ENCODE measurements at regions not wholly inside any gene's neighbourhood (a gene's known extent, or its start where the extent isn't known, plus 50 kb on each side); places are given as distances from the start of the nearest gene placed in this dataset.

DNA sequence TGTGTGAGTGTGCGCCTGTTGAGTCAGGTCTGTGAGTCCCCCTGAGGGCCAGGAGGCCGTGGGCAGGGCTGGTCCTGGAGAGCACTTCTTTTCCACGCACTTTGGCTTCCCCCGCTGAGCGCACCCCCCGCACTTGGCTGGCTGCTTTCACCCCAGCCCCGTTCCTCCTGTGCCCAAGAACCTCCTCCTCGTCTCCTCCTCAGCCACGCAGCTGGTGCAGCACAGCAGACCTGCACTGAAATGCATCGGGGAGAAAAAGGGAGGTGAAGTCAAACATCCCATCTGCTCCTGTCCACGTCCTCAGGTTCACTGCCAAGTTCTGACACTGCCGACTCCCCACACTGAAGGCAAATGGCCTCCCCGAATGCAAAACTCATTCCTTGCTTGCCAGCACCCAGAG is 362.7 kb upstream of the SFSWAP start:
- no peak for DNase-seq (ENCODE audit: low spot score in 2 of 2)
- no peak for FAIRE-seq

DNA sequence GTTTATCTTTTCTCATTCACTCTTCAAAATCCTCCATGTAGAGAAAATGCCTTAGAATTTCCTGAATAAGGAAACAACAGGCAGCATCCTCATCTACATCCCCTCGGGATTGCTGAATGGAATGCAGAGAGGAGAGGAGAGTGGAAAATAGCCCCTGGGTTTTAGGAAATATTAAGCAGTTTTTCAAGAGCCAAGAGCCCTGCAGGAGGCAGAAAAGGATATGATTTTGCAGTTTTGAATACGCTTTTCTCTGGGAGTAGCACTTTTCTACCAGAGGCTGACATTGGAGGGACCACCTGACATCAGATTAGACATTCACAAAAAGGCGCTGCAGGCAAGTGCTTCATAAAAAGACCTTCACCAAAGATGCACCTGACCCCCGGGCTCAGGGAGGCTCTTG is 362.2 kb upstream of the SFSWAP start:
- FAIRE-seq (no peak), DNase-seq (ENCODE audit: low spot score in 2 of 2) (no peak)

DNA sequence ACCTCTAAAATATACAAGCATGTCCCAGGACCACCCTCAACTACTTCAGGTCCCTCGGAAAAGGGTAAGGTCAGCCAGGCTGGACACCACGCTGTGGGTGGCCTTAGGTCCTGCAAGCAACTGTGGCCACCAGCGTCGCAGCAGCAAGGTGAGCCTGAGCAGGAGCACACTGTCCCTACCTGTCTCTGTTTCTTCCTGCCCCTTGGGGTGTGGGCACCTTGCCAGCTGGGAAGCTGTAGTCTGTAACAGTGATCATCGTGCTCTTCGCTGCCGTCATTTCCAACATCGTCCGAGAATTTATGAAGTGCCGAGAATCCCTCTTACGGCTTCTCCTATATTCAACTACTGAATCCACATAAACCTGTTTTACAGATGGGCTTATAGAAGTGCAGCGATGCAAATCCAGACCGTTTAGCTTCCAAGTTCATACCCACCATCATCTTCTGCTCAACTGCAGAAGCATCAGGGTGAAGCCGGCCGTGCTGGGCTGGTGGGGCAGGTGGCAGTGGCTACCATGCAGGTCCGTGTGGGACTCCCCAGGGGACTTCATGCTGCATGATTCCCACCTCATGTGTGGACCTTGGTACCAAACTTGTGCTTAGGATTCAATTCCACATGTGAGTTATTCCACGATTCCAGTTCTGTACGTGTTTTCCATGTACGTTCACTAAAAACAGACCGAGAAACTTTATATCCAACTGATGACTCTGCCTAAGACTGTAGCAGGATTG is 361.3 kb upstream of the SFSWAP start:
- DNase-seq (ENCODE audit: low spot score in 2 of 2) (no peak), FAIRE-seq (no peak)

DNA sequence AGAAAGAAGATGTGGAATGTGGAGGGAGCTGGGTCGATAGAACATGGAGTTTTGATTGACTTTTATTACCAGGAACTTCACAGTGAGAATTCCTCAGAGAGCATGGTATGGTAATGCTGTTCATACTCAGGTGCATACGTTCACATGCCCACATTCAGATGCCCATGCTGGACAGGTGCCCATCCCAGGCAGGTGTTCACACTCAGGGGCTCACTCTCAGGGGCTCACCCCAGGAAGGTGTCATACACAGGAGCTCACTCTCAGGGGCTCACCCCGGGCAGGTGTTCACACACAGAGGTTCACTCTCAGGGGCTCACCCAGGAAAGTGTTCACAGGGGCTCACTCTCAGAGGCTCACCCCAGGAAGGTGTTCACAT is 360.0 kb upstream of the SFSWAP start:
- DNase-seq (ENCODE audit: low spot score in 2 of 2) (no peak), FAIRE-seq (no peak)

DNA sequence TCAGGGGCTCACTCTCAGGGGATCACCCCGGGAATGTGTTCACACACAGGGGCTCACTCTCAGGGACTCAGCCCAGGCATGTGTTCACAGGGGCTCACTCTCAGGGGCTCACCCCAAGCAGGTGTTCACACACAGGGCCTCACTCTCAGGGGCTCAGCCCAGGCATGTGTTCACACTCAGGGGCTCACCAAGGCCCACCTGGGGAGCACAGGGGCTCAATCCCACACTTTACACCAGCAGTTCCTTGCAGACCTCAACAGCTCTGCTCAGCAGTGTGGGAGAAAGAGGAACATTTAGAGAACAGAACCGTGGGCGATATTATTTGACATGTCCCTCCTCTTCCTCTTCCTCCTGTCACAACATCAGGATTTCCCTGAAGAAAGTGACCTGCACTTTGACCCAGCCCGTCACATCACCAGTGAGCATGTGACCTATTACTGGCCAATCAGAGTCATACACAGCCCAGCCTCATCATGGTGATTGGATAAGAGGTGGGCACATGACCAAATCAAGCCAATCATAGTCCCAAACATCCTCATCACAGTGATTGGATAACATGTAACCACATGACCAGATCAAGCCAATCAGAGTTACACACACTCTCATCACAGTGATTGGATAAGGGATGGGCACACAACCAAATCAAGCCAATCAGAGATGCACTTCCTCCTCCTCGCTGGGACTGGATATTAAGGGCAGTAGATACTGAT is 359.4 kb upstream of the SFSWAP start:
- FAIRE-seq (no peak), DNase-seq (ENCODE audit: low spot score in 2 of 2) (no peak)

DNA sequence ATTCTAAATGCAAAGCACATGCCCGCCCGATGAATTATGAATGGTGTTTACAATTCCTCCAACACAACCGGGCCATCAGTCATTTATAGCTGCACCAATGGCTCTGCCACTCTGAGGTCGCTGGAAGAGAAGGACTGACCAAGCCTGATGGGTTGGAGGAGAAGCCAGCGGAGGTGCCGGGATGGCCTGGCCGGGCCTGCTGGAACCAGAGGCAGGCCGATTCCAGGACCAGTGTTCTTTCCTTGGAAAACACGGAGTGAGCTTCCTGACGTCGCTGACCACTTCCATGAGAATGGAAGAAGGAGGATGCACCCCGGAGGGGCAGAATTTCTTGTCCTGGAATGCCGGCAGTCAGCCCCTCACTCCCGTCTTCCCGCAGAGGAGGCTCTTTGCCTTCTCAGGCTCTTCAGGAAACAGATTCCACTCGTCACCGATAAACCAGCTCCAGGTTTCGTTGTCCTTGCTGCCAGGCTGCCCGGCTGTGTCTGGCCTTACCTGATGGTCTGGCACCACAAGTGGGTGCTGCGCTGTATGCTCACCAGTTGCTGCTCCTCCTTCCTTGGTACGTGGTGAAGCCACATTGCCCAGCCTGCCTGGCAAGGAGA is 358.5 kb upstream of the SFSWAP start:
- DNase-seq (ENCODE audit: low spot score in 2 of 2) (no peak), FAIRE-seq (no peak)

DNA sequence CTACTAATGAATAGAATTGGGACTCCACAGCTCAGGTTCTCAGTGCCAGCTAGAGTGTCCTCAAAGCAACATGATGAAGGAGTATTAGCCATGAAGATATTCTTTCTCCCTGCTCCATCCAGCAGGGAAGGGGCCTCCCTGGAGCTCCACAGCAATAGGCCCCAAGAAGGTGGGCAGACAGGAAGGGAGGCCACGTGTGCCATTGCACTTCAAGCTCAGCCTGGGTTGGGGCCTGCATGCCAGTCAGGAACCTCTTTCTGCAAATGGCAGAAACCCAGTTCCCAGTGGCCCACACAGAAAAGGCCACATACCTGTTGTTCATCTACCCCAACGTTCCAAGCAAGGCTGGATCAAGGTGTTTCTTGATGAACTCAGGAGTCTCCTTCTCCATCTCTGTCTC is 357.5 kb upstream of the SFSWAP start:
- FAIRE-seq (no peak), DNase-seq (ENCODE audit: low spot score in 2 of 2) (no peak)

DNA sequence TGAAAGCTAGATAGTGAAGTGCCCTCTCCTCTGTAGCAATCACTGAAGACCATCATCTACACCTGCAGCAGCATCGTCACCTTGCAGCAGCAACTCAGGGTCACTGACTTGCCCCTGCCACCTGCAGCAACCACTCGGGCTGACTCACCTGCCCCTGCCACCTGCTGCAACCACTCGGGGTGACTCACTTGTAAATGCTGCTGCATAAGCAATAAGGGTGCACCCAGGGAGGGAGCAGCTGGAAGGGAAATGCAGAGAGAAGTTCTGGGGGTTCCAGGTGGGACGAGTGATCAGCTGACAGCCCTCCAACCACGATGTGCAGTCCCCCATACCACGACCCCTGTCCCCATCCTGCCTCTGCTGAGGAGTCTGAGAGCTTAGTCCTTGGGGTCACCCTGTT is 357.1 kb upstream of the SFSWAP start:
- DNase-seq (ENCODE audit: low spot score in 2 of 2) (no peak), FAIRE-seq (no peak)

DNA sequence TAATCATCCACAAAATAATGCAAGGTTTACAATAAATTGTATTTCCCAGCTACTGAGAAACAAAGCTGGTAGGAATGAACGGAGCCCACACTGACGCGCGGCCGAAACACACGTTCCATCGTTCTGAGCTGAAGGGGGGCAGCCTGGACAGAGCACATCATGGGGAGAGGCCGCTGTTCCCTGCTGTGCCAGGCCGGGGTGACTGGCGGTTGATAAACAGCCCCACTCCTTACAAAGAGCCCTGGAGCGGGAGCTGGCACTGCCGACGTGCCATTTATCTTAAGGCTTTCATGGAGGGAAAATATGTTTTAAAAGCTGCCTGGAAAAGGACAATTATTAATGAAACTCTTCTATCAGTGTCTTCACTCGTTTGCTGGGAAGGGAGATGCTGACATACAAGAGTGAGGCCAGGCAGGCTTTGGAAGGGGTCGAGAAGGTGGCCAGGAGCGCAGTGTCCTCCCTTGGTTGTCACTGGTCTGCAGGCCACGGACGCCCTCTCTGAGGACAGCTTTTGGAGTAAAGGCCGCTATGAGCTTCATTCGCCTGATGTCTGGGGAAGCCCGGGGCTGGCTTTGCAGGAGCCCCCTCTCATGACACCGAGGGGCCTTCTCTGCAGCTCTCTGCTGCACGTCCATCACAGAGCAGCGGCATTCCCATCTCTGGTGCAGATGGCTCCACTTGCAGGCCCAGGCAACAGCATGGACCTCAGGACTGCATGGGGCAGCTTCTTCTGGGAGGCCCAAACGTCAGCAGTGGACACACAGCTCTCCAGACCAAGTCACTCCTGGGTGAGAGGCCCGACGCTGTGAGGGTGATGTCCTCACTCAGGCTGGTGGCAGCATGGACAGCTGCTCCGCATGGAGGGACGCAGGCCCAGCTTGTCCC is 355.3 kb upstream of the SFSWAP start:
- no peak for DNase-seq (ENCODE audit: low spot score in 2 of 2)

DNA sequence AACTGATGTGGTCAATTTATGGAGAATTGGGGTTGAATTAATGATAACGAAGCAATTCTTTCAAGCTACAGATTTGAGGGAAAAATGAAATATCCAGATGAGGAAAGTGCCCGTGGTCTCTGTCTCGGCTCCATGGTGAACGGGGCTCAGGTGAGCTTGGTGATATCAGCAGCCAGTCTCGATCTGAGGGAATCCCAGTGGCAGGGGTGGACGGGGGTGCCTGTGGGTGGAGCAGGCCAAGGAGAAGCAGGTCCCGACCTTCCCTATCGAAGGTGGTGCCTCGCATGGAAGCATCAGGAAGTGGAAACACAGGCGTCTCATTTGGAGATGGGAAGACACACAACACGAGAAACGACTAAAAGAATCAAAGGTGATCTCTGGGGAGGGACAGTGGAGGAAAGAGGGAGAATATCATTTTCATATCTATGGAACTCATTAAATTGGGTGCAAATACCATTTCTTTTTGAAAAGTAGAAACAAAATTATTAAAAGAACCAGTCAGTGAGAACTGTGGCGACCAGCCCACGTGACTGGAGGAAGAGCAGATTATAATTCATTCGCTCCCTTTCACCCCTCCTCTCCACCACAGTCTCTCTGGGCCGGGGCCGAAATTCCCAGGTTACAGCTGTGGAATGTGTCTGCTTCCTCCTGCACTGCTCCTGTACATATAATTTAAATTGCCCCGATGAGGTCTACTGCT is 354.3 kb upstream of the SFSWAP start:
- FAIRE-seq = no peak
- no peak for DNase-seq (ENCODE audit: low spot score in 2 of 2)

More for the DNA sequence above, 355.3 kb upstream of the SFSWAP start:
- no peak for FAIRE-seq

DNA sequence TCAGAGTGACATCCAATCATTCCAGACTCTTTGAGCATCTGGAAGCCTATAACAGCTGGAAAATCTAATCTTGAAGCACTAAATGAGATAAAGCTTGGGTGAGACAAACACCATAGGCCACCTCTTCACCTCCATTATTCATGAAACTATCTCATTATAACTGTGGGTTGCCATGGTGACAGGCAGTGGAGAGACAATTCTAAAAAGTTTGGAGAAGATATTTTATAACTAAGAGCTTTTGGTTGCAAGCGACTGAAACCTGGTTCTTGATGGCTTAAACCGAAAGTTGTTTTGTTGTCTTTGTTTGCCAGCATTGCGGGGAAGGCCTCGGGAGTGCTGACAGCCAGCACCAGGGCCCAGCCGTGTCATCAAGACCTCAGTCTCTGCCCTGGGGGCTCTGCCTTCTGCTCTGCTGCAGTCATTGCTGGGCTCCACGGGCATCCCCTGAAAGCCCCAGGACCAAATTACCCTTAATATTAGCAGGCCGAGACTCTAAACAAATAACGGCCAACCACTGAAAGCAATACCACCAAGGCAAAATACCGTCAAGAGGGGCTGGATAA is 353.6 kb upstream of the SFSWAP start:
- DNase-seq (ENCODE audit: low spot score in 2 of 2) (no peak), FAIRE-seq (no peak)

DNA sequence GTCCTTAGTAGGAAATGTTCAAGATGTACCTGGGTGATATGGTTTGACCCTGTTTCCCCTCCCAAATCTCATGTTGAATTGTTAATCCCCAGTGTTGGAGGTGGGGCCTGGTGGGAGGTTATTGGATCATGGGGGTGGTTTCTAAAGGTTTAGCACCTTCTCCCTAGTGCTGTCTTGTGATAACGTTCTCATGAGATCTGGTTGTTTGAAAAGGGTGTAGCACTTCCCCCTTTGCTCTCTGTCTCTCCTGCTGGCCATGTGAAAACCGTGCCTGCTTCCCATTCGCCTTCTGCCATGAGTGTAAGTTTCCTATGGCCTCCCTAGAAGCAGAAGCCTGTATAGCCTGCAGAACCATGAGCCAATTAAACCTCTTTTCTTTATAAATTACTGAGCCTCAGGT is 353.0 kb upstream of the SFSWAP start:
- DNase-seq (ENCODE audit: low spot score in 2 of 2) (no peak), FAIRE-seq (no peak)

DNA sequence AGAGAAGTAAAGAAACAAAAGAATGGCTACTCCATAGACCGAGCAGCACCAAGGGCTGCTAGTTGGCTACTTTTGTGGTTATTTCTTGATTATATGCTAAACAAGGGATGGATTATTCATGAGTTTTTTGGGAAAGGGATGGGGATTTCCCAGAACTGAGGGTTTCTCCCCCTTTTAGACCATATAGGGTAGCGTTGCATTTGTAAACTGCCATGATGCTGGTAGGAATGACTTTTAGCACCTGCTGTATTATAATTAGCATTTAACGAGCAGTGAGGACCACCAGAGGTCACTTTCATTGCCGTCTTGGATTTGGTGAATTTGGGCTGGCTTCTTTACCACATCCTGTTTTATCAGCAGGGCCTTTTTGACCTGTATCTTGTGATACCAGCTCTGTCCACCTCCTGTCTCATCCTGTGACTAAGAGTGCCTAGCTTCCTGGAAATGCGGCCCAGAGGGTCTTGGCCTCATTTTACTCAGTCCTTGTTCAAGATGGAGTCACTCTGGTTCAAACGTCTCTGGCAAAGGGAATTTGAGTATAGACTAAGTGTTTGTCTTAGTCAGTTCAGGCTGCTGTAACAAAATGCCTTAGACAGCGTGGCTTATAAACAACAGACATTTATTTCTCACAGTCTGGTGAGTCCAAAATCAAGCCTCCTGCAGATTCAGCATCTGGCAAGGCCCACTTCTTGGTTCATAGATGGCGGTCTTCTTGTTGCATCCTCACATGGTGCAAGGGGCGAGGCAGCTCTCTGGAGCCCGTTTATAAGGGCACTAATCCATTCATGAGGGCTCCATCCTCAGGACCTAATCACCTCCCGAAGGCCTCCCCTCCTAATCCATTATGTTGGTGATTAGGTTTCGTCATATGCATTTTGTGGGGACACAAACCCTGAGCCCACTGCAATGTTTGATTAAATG is 348.3 kb upstream of the SFSWAP start:
- FAIRE-seq (no peak), DNase-seq (ENCODE audit: low spot score in 2 of 2) (no peak)

DNA sequence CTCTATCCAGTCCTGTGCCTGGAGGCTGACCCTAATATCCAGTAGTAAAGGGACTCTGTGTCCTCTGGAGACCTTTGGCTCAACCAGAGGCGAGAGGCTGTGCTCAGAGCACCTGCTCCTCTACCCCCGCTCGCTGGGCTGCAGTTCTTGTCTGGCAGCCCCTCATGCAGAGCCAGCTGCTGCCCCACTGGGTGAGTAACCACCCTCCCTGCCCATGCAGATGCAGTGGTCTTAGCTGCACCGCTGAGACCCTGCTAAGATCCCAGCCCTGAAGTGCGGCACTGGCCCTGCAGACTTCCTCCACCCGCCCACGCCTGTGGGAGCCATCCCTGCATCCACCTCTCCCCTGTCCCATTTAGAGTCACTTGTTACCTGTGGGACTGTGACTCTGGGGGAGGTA is 347.5 kb upstream of the SFSWAP start:
- FAIRE-seq = no peak
- DNase-seq (ENCODE audit: low spot score in 2 of 2) = no peak

DNA sequence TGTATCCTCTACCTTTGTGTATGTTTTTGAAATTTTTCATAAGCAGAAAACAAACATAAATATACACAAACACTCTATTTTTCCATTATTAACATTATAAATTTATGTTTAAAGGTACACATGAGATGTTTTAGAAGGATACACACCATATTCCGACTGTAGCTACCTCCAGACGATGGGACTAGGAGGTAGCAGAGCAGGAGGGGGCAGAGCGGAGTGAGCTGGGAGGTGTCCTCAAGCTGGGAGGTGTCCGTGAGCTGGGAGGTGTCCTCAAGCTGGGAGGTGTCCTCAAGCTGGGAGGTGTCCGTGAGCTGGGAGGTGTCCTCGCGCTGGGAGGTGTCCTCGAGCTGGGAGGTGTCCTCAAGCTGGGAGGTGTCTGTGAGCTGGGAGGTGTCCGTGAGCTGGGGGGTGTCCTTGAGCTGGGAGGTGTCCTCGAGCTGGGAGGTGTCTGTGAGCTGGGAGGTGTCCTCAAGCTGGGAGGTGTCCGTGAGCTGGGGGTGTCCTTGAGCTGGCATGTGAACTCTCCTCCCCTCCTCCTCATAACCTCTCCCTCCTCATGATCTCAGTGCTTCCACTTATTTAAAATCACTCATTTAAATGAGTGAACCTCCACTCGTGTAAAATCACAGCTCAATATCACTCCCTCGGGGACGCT is 346.9 kb upstream of the SFSWAP start:
- FAIRE-seq = no peak
- DNase-seq (ENCODE audit: low spot score in 2 of 2) = no peak

DNA sequence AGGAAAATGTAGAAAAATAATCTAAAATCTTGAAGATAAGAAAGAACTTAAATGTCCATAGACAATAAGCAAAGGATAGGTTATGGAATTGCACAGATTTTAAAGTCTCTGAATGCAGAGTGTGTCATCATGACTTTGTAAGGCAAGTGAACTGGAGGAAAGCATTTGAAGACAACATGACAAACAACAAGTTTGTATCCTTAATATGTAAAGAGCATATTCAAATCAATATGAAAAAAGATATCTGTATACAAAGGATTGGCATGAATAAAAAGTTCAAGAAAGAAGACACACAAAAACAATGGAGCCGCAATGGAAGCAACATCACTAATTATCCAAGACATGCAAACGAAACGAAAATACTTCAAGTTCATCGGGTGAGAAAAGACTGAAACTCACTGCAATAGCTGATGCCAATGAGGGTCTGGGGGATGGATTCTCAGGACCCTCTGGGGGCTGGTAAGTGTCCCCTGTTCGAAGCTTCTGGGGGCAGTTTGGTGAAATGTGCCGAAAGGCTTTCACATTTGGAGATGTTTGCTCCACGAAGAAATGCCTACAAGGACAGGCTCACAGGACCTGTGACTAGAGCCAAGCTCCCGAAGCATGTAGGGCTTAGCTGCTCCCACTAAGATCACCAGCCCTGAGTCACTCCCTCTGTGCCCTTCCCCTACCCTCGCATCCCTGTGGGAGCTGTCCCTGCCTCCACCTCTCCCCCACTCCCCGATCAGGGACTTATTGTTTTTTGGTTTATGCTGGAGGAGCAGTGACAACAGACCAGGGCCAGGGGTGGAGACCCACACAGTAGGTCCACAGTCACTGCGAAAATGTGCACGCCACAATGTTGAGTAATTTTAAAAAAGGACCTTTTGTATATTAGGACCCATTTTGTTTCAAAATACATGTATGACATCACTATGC is 345.7 kb upstream of the SFSWAP start:
- no peak for FAIRE-seq
- DNase-seq (ENCODE audit: low spot score in 2 of 2) = no peak

DNA sequence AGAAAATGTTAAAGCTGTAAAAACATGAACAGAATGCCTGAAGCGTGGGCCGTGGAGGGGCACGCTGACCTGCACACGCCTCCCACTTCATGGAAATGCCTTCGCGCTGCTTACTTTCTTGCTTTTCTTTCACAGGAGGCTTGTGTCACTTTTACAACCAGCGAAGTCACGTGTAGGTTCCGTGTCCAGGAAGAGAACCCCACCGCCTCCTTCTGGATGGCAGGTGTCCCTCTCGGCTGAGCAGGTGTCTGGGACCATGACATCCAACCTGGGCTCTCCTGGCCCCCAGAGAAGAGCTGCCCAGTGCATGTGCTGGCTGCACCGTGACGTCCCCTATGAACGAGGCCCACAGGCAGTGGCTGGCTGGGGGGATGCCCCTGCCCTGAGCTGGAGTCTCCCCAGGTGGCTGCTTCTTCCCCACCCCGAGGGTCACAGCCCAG is 345.0 kb upstream of the SFSWAP start:
- FAIRE-seq (no peak), DNase-seq (ENCODE audit: low spot score in 2 of 2) (no peak)
